VCaP (cell line): ENCODE measurements at regions not wholly inside any gene's neighbourhood (a gene's known extent, or its start where the extent isn't known, plus 50 kb on each side); places are given as distances from the start of the nearest gene placed in this dataset.
"Not testable (repeated sequence)": the region's sequence is repeated elsewhere in the genome, so short reads cannot be mapped to it uniquely, and the experiment has no call there.

Experiments
- H3K27ac ChIP-seq: fragments of 450-650 bp; 2 replicates; pipeline ENCODE4 v1.5.1; 2017
- CTCF ChIP-seq: fragments of 450-650 bp; conservative IDR thresholded peaks from 2 replicates; pipeline ENCODE4 v1.5.1; 2017; ENCODE audit warnings: mild to moderate bottlenecking, moderate library complexity

- no peak for TF ChIP-seq CTCF
- H3K27ac ChIP-seq: no peak overlapping the region
These were observed 559.8 kb upstream of the CBLB start for GRCh38 chr3:106428565-106428994.

- H3K27ac ChIP-seq: no peak overlapping the region
- TF ChIP-seq CTCF: no peak
These were observed 562.9 kb upstream of the CBLB start for GRCh38 chr3:106431721-106432120.

GRCh38 chr3:106435899-106436453 lies 567.2 kb upstream of the CBLB start:
- H3K27ac ChIP-seq: no peak overlapping the region
- TF ChIP-seq CTCF: no peak

GRCh38 chr3:106438887-106439286 lies 570.1 kb upstream of the CBLB start:
- TF ChIP-seq CTCF: no peak
- H3K27ac ChIP-seq: no peak overlapping the region

- TF ChIP-seq CTCF: no peak
- no peak overlapping the region for H3K27ac ChIP-seq
These were observed 571.9 kb upstream of the CBLB start for GRCh38 chr3:106440672-106441071.

GRCh38 chr3:106446271-106446670 lies 577.5 kb upstream of the CBLB start:
- H3K27ac ChIP-seq: peak overlapping the region; percentile 44

GRCh38 chr3:106447723-106448301 lies 579.0 kb upstream of the CBLB start:
- no peak for TF ChIP-seq CTCF
- no peak overlapping the region for H3K27ac ChIP-seq

More at GRCh38 chr3:106446271-106446670, 577.5 kb upstream of the CBLB start:
- no peak for TF ChIP-seq CTCF

- H3K27ac ChIP-seq: not testable (repeated sequence)
These were observed 579.7 kb upstream of the CBLB start for GRCh38 chr3:106448372-106448966.
